GM21515 (cell line): ENCODE measurements at regions not wholly inside any gene's neighbourhood (a gene's known extent, or its start where the extent isn't known, plus 50 kb on each side); places are given as distances from the start of the nearest gene placed in this dataset.

Experiments
- ATAC-seq: cut with Tn5 transposase; IDR thresholded peaks from one replicate; pipeline ENCODE4 v1.9.1; 2021; ENCODE audit not compliant: unreplicated experiment

DNA sequence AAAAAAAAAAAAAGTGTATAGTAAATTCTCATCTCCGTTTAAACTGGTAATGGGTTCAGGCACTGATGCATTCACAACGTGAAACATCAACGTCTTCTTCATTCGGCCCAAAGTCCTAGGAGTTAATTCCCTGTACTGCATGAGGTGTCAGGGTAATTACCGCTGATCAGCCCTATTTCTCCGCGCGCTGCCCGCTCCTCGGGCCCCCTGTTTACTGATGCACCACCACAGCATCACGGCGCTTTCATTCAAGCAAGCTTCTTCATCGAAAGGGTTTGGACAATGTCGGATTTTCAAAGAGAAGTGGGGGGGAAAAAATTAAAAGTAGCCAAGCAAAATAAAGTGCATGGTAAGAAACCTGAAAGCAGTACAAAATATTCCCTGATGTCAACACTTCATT is 352.0 kb upstream of the POU3F3 start:
- ATAC-seq, result no peak

- no peak for ATAC-seq
Measured at GRCh38 chr2:104502901-104503300, 351.0 kb upstream of the POU3F3 start.

DNA sequence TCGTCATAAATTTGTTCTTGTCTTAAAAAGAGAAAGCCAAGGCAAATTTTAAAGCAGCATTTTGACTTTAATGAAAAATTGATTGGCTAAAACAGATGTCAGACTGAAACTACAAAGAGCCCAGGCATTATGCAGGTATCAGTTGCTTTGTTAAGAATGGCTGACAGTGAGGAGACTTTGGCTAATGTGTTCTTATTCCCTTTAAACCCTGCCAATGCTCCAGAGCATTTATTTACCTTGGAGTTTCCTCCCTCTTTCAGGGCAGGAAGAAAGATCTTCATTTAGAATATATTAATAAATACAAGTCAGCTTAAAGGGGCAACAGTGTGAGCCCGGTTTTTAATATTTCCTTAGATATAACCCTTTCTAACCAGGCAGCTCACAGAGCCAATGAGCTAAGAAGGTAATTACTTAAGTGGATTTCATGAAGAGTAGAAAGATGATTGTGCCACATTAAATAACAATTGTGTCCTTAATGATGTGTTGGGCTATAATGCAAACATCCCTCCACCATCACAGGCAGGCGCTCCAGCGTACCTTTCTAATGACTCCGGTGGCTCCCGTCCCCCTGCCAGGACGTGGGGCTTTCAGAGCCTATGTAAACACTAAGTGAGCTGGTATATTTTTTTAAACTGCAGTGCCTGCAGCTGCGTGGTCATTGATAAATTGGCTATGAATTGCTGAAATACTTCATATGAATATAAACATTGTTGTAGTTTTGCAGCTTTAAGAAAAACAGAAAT is 349.4 kb upstream of the POU3F3 start:
- no peak for ATAC-seq

GRCh38 chr2:104518256-104518655 is 335.7 kb upstream of the POU3F3 start:
- ATAC-seq, result no peak

DNA sequence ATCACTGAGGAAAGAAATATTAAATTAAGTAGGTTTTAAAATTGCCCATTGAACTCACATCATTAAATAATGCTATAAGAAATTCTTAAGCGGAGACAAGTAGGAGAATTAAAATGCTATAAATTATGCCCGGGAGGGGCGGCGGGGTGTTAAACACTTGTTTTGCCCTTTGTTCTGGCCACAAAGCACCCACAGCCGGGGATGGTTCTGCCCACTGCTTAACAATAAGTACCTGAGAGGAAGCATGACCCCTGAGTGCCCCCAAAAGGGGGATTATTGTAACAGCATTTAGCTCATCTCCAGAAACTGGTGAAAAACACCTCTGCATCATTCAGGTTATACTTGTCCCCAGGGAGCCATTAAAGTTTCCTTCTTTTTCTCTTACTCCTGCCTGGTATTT is 332.7 kb upstream of the POU3F3 start:
- ATAC-seq, result no peak

DNA sequence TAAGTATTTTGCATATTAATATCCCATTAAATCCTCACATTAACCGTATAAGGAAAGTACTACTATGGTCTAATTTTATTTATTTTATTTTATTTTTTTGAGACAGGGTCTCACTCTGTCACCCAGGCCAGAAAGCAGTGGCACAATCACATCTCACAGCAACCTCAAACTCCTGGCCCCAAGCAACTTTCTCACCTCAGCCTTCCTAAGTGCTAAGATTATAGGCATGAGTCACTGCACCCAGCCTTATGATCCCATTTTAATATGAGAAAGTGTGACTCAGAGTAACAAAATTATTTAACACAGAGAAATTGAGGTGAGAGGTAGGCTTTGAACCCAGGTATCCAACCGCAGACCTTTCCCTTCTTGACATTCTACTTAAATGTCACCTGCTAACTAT is 330.0 kb upstream of the POU3F3 start:
- ATAC-seq, result no peak

DNA sequence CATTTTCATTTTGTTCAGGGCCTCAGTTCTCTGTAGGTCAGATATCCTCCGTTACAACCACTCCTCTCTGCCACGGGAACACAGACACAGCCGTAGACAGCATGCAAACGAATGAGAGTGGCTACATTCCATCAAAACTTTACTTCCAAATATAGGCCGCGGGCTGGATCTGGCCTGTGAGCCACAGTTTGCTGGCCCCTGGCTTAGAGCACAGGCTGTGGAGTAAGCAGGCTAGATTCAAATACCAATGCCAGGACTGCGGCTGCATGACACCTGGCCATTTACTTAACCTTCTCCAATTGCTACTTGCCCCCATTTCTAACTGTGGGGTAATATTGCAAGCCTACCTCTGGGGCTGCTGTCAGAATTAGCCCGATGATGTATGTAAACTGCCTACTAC is 325.8 kb upstream of the POU3F3 start:
- ATAC-seq, result no peak

DNA sequence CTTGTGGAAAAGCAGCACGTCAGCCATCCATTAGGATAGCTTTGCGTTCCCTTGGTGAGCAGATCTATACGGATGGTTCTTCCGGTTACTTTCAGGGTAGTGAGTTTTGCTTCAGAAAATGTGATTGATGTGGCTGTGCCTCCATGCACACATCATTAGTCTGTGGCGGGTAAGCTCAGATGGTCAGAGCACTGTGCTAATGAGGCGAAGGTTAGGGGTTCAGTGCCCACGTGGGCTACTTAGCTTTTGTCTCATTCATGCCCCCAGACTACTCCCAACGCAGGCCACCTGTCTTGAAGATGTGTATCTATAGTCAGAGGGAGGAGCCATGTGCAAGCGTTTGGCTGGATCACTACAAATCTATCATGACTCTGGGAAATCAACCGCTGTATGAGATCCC is 322.8 kb upstream of the POU3F3 start:
- ATAC-seq, result no peak

GRCh38 chr2:104537116-104537515 is 316.8 kb upstream of the POU3F3 start:
- no peak for ATAC-seq

DNA sequence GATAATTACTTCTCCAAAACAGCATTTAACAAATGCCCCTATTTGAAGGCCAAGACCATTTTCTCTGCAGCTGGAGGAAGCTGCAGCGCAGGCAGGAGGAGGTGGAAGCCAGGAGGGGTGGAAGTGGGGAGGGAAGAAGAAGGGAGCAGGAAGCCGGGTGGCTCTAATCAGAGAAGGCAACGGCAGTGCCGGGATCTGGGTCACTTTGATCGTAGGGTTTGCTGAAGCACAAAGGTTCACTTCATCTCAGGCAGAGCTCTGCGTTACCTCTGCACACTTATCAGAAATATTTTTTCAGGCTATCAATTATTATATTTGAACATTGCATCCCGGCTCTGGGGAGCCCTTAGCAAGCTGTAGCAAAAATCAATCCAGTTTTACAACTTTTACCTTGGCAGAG is 315.8 kb upstream of the POU3F3 start:
- ATAC-seq, result no peak

- no peak for ATAC-seq
Measured at GRCh38 chr2:104539649-104540048, 314.3 kb upstream of the POU3F3 start.

DNA sequence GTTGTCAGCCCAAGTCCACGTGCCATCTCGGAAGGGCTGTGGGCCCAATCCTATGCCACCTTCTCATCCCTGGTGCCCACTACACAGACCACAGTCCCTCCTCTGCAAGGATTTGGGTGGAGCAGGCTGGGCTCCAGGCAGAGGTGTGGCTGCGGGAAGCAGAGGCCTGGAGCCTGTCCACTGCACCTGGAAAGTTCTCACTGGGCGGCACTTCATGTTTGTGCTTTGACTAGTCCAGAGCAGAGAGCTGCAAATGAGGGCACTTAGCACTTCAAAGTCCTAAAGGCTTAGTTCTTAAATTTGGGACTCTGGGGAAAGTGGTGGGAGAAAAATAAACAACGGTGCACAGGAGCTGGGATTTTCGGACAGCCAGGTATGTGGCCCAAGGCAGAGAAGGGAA is 308.9 kb upstream of the POU3F3 start:
- ATAC-seq, result no peak

- ATAC-seq, result no peak
Measured at GRCh38 chr2:104546537-104546936, 307.4 kb upstream of the POU3F3 start.

DNA sequence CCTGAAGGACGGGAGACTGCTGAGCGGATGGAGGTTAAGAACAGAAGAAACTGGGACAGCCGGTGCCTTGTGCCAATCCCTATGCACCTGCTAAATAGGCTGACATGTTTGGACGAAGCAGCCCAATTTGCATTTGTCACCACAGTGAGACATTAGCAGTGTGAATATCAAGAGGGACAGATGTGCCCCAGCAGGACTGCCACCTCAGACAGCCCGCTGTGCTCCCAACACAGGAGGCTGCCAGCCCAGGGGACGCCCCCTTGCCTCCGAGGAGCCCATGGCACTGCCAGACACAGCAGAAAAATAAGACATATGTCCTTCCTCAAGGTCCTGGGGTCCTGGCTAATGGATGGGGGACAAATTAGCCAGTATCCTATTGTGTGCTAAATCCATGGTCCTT is 306.7 kb upstream of the POU3F3 start:
- ATAC-seq, result no peak

GRCh38 chr2:104561251-104561650 is 292.7 kb upstream of the POU3F3 start:
- no peak for ATAC-seq

GRCh38 chr2:104562537-104562936 is 291.4 kb upstream of the POU3F3 start:
- no peak for ATAC-seq

GRCh38 chr2:104563398-104563996 is 290.4 kb upstream of the POU3F3 start:
- no peak for ATAC-seq

GRCh38 chr2:104568247-104568646 is 285.7 kb upstream of the POU3F3 start:
- ATAC-seq, result no peak

- ATAC-seq, result no peak
Measured at GRCh38 chr2:104570259-104570658, 283.7 kb upstream of the POU3F3 start.

GRCh38 chr2:104572834-104573233 is 281.1 kb upstream of the POU3F3 start:
- ATAC-seq, result no peak

- ATAC-seq, result no peak
Measured at GRCh38 chr2:104574367-104574766, 279.5 kb upstream of the POU3F3 start.

GRCh38 chr2:104577143-104577542 is 276.8 kb upstream of the POU3F3 start:
- no peak for ATAC-seq

DNA sequence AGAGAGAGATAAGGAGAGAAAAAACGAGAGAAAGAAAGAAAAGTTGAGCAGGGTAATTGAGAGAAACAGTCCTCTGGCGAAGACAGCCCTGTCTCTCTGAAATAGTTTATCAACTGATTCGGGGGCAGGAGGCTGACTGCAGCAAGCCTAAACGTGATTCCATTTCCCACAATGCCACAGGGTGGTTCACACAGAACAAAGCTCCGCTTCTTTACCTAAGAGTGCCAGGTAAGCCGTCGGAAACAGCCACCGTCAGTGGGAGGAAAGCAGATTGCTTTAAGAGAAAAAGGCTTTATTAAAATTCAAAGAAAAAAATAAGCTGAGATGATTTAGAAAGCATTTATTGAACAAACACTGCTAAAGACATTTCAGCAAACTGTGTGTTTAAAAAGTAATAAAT is 271.4 kb upstream of the POU3F3 start:
- no peak for ATAC-seq
